Retina (tissue), 1 donor: ENCODE measurements at regions not wholly inside any gene's neighbourhood (a gene's known extent, or its start where the extent isn't known, plus 50 kb on each side); places are given as distances from the start of the nearest gene placed in this dataset.
A peak's percentile ranks its signal among the peaks of the same experiment; 100 is the strongest.

Source experiments
- DNase-seq: peaks from one replicate; pipeline ENCODE4 v3.0.0-alpha.2; 2016

DNA sequence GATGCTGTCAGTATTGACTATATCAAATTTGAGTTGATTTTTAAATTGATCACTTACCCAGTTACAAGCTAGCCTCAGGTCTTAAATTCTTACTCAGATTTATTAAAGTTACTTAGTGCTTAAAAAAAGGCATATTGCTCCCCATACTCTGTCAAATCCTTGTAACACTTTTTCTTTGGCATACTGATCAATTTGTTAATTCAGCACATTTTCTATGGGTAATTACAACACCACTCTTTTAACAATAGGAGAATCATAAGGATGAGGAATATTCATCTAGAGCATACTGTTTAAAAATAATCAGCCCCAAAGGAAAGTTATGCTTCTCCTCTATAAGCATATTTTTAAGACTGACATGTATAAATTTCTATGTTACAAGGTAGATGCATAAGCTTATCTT, 482.5 kb downstream of the PABPC4L start:
- DNase-seq: no peak

DNA sequence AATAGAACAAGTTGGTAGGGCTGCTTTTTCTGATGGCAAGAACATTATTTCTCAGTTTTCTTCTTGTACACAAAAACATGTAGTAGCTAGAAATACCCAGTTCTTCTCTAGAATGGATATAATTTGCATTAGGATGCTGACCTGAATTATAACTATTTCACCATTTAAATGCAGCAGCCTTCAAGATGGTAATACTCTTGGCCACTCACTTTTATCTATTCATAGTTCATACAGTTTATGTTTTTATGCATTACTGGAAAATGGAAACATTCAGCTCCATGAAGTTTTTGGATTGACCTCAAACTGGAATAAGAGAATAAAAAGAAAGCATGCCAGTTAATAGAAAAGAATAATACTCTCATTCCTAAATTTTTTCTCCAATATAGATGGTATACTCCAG, 487.4 kb downstream of the PABPC4L start:
- DNase-seq: no peak

DNA sequence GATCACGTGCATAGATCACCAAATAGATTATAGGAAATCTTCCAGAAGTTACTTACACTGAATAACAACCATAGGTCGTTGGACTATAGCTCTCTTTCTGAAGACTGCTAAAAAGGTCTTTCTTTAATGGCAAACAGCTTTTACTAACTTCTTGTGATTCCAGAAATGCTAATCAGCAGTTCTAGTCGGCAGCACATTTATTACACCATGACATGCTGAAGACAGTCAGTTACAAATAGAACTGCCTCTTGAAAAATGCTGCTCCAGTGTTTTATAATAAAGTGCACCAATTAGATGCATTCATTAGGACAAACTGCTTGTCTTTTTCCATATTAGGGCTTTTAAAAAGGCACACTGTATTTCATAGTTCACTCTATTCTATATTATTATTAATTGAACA, 488.2 kb downstream of the PABPC4L start:
- DNase-seq: no peak

DNA sequence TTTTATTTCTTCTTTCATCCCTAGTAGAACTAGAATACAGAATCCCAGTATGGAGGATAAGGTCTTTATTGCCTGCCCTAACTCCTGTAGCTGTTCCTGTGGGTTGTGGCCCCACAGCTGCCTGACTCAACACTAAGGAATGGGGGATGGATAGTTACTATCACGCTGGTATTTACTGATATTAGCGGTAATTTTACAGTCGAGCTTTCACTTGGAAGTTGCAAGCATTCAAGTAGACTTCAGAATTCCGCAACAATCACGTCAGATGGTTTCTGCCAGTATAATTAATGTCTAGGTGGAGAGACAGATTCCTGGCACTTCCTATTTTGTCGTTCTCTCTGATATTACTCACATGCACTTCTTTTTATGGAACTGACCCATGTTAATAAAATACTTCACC, 489.8 kb downstream of the PABPC4L start:
- DNase-seq: no peak

DNA sequence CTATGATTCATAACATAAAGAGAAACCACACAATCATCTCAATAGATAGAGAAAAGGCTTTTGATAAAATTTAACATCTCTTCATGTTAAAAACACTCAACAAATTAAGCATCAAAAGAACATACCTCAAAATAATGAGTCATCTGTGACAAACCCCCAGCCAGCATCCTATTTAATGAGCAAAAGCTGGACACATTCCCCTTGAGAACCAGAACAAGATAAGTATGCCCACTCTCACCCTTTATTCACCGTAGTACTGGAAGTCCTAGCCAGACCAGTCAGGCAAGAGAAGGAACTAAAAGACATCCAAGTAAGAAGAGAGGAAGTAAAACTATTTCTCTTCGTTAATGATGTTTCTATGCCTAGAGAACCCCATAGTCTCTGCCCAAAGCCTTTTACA, 507.2 kb downstream of the PABPC4L start:
- no peak for DNase-seq

DNA sequence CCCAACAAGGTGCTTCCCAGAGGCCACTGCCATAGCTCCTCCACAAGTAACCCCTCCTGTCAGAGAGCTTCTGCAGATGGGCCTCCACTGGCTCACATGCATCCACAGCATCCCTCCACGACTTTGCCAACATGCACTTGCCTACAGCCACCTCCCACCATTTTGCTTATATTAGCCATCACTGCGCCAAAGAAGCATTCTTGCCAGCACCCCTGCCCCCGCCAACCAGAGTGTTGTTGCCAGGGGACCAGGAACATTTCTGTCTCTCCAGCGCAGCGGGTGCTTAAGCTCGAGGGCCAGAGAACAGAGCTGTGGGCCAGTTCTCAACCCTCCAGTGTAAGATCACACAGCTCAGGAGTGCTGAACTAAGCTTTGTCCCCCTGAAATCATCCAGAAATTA, 517.6 kb downstream of the PABPC4L start:
- no peak for DNase-seq

DNA sequence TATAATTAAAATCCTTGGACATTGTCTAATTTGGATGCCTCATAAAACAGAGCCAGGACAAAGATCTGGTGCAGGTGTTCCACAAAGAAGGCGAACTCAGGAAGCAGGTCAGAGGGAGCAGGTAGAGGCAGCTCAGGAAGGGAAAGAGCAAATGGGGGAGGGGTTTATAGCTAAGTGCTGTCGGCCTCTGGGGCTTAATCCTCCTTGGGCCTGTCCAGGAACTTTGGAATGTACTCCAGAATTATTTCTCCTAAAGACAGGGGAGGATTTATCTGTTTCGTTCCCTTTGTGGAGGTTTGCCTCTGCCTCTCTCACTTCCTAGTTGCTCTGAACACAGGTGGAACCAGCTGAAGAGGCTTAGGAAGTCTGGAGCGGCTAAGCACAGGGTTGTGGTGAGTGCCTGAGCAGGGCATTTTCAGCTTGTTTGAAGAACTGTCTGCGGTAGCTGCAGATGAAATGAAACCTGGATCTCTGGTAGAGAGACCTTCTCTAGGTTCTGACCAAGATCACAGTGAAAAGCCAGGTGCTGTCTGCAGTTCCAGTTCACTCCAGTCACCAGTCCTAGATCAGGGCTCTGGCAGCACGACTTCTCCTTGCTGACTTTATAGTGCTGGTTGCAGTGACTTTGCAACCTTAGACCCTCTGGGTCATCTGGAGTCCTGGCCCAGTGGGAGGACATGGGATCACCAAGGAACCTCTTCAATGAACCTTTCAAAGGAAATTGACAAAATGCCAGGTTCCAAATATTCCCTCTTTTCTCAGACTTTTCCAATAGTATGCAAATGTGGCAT, 519.2 kb downstream of the PCDH10 start:
- DNase-seq: no peak

DNA sequence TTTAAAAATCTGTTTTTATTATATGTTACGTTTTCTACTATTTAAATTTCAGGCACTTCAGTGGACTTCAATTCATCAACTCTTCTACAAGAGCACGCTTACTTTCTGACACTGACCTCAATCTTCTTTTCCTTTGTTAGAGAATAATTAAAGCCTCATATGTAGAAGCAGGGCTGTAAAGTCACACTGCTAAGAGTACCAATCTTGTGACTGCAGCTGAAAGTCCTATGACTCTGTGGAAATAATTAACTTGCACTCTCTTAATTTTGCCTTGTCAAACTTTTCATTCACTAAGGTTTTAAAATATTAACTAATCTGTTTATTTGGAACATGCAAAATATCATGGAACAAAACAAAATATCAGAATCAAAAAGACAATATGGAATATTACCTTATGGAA, 498.1 kb downstream of the PCDH10 start:
- DNase-seq: no peak

DNA sequence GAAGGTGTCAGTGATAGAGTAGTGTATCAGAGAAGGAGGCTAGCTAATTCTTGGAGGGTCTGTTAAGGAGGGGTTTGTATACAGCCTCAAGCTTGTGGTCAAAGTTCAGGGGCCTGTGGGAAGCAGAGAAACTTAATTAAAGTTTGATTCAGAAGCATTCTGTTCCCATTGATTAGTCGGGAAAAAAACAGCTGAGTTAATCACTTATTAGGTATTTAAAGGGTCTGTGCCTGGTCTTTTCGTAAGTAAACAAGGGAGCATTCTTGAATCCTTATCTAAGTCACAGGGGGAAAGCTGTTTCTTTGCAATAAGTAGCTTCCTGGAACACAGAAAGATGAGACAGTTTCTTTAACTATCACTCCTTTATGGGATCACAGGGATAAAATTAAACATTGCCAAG, 492.1 kb downstream of the PCDH10 start:
- peak; percentile 12 for DNase-seq

DNA sequence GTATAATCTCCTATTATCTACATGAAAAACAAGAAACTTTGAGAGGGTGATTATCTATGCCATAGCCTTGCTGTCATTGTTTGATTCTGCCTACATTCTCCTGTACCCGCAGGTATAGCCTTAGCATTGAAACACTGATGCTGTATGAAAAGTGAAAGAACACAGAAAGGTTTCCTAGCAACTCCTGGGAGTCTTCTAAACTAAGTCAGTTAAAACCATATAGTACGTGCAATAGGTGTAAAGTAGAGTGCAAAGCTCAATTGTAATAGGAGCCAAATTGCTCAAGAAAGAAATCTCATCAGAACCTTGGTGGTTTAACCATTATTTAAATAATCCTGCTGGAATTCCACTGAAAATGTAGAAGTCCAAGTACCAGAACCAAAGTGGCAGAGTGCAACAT, 489.7 kb downstream of the PCDH10 start:
- no peak for DNase-seq

DNA sequence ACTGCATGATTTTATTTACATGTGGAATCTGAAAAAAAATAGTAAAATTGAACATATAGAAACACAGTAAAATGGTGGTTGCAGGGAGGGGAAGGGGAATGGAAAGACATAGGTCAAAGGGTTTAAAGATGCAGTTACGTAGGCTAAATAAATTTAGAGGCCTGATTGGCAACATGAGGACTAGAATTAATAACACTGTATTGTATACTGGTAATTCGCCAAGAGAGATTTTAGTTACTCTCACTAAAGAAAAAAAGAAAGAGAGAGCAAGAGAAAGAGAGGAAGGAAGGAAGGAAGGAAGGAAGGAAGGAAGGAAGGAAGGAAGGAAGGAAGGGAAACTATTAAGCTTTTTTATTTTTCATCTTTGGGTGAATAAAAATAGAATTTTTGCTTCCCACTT, 488.1 kb downstream of the PCDH10 start:
- DNase-seq: no peak

DNA sequence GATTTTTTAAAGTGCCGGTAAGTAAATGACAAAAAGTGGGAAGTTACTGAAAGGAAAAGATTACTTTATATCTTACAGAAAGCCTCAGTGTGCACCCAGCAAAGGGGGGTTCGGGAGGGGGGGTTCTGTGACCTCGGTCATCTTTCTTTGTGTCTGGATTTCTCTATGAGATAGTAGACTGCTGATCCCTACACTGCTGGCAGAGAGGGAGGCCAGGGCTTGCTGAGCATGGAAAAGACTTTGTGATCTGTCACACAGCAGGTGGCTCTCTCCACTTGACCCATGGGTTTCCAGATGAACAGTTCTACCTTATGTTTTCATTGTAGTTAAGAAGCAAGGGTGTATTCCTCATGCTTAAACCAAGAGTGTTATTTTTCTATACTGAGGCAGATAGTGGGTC, 475.6 kb downstream of the PCDH10 start:
- DNase-seq: peak; percentile 14

DNA sequence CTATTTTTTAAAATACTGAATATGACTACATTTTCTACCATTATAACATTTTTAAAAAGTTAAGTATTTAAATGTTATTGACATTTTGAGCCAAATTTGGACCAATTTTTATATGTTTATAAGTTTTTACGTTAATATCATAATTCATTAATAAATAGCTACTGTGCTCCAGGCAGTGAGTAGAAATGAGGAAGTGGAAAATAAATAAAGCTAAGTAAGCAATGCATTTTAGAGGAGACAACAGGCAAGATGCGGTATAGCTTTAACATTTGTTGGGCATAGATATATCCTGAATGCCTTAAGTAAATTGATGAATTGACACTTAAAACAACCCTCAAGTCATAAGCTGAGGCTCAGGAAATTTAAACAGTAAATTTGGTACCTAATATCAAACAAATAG, 474.8 kb downstream of the PCDH10 start:
- DNase-seq: no peak

DNA sequence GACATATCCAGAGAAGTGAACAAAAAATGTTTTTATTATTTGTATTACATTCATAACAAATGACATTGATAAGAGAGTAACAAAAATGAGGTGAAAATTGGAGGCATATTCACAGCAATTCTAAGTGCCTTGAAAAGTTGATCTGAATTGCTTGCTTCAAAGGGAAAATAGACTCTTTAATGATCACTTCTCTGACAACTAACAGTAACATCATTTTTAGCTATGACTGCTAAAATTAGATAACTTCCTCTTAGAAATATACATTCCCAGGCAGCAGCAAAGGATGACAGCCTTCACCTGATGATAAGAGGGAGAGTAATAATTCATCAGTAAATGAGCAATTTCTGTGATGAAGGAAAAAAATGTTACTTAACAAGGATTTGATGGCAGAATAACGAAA, 472.5 kb downstream of the PCDH10 start:
- DNase-seq: no peak

DNA sequence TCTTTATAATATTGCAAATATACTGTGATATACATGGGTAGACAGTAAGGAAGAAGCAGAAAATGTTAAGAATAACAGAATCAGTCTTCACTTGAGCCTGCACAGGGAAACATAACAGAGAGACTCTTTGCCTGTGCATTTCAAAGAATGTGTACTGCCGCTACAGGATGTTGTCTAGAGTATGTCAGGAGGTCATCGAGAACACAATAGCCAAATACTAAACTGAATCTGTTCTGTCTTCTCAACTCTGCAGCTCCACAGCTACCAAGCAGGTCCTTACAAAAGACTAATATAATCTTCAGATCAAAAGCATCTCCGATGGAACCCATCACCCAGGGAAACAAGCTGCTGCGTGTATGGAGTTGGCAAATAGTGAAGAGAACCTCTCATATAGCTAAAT, 471.5 kb downstream of the PCDH10 start:
- DNase-seq: no peak

DNA sequence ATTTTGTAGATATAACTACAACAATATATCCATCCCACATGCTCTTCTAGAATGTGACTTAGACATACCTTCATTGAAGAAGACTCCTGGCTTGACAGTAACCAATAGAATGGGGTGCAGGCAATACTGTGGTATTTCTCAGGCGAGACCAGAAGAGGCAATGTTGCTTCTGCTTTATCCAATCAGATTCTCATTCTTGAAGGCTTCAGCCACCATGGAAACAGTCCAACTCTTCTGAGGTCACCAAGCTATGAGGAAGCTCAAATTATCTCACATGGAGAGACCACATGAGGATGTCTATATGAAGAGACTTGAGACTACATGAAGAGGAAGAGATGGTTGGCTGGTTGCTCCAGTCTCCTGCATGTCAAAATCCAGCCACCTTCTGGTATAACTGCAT, 469.9 kb downstream of the PCDH10 start:
- no peak for DNase-seq

DNA sequence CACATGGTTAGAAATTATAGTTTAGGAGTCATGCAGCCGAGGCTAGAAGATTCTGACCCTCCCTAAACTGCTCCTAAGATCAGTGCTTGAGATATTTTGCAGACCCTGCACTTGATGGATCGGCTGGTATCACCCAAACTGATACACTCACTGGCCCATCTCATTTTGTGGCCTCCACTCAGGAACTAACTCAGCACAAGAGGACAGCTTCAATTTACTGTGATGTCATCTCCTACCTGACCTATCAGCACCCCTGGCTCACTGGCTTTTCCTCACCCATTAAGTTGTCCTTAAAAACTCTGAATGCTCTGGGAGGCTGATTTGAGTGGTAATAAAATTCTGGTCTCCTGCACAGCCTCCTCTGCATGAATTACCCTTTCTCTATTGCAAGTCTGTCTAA, 450.9 kb downstream of the PCDH10 start:
- no peak for DNase-seq

DNA sequence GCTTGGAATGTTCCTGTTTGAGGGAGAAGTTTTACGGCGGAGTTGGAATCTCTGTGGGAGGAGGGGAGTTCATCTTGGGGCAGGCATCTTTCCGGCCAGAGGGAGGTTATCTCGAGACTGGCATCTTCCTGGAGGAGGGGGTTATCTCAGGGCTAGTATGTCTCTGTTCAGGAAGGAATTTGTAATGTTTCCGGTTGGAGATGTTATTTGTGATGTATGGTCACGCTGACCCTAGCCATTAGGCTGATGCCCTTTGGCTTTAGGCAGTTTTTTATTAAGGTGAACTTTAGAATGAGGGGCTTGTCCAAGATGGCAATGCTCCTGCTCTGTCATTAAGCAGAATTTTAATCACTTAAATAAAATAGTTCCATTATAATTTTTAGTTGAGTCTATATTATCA, 449.7 kb downstream of the PCDH10 start:
- no peak for DNase-seq

DNA sequence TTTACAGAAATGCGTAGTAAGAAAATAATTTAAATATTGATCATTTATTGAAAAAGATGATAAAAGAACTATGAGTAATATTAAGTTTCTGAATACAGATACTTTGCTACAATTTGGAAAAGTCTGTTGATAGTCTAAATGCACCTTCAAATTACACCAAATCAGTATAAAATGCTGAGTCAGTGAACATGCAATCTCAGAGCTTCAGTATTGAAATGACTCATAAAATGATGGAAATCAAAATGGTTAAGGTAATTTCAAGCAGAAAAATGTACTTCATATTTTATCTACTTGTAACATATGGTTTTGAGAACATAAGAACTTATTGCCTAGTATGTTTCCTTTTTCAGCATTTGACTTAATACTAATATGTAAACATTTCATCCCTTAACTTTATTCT, 448.2 kb downstream of the PCDH10 start:
- no peak for DNase-seq

DNA sequence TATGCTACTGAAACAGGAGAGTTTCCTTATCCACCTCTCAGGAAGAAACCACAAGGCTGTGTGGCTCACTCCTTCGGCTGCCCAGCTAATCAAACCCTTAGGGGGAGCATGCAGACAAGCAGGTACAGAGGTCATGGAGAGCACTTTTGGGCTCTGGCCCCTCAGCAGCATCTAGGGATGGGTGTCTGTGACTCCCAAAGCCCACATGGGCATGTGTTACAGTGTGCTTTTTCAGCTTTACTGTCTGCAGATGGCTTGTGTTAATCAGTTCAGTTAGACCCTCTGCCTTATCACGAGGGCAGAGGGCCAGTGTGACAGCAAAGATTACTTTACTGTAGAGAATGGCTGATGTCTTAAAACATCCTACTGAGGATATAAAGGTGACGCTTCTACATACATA, 447.4 kb downstream of the PCDH10 start:
- DNase-seq: no peak

DNA sequence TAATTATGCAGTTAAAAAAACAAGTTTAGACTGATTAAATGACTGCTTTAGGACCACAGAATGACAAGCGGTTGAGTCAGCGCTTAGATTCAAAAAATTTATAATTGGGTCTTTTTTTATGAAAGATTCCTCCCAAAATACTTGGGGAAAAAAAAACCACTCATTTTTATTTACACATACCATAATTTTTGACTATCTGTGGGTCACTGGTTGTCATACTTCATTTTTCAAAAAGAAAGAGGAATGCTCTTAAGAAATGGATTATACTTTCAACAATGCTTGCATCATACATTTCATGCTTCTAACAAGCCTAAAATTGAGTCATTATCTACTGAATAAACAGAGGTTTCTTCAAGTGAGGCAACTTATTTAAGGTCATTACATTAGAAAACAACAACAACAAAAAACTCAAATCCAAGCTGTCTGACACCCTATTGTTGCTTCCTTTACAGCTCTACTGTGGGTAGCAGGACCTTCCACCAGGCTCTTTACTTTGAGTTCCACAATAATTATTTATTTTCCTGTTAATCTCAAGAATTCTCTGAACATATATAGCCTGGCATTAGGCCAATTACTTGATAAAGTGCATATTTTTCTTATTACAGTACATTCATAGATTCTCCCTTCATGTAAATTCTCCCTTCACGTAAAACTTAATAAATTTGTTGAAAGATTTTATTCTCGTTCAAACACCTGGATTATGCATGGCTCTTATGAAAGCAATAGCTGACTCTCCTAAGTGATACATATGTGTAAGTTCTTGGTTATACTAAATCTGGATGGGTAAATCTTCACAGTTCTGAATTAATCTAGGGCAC, 445.5 kb downstream of the PCDH10 start:
- DNase-seq: no peak

DNA sequence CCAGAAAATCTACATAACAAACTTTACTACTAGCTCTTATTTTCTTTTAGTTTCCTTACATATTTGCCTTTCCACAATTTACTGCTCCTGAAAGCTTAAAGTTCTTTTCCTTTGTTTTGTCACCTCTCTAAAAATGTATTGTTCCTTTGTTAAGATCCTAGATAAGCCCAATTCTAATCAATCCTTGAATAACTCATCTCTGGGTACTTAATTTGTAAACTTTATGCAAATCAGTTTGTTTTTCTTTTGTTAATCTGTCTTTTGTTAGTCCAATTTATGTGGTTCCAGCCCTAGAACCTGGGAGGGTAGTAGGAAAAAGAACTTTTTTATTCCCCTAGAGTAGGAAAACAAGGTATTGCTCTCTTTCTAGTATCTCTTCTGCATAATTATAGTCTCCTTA, 444.7 kb downstream of the PCDH10 start:
- DNase-seq: no peak

DNA sequence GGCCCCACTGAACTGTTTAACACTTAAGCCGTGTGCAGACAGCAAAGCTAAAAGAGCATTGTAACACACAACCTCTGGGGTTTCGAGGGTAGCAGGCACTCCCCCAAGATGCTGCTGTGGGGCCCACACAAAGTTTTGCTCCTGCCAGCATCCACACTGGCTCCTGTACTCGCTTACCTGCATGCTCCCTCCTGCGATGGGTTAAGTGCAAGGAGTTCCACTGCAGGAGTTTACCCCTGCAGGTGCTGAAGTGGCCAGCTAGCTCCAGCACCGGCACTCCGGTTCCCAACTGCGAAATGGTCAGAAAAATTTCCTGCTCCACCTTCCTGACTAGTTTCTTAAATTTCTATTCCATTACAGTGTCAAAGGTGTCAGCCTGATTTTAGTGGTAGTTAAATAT, 443.5 kb downstream of the PCDH10 start:
- DNase-seq: no peak

DNA sequence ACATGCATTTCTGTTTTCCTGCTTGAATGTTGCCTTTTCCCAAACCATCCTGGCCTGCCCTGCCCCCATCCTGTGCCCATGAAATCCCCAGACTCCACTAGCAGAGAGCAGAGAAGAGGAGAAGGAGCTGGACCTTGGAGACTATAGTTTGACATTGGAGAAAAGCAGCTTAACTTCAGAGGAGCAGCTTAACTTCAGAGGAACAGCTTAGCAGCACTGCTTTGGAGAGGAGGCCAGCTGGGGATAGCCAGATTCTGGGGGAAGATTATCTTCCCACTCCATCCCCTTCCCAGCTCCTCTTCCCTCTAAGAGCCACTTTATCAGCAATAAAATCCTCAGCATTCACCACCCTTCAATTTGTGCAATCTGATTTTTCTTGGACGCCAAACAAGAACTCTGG, 443.0 kb downstream of the PCDH10 start:
- no peak for DNase-seq

DNA sequence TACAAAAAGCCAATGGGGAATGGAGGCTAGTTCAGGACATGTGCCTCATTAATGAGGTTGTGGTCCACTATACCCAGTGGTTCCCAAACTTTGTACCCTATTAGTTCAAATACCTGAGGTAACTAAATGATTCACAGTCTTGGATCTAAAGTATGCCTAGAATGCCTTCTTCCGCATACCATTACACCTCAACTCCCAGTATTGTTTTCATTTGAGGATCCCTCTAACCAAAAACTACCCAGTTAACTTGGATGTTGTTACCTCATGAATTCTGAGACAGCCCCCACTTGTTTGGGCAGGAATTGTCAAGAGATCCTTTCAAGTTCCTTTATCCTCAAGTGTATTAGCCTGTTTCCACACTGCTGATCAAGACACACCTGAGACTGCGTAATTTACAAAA, 439.2 kb downstream of the PCDH10 start:
- DNase-seq: no peak
